ENCODE measurements at regions not wholly inside any gene's neighbourhood (a gene's known extent, or its start where the extent isn't known, plus 50 kb on each side); places are given as distances from the start of the nearest gene placed in this dataset.
"Not testable (repeated sequence)": the region's sequence is repeated elsewhere in the genome, so short reads cannot be mapped to it uniquely, and the experiment has no call there.

- no peak overlapping the region for H2AFZ ChIP-seq (ENCODE audit: low read length)
- H4K20me1 ChIP-seq (ENCODE audit: insufficient read depth, low read length) = no peaks in the 10 kb centered on the region
- H3K36me3 ChIP-seq (ENCODE audit: insufficient read depth, low read length) = no peaks in the 10 kb centered on the region
- no peaks in the 10 kb centered on the region for H3K9me2 ChIP-seq (ENCODE audit: insufficient read depth, low read length)
- no peak overlapping the region for H3K27ac ChIP-seq (ENCODE audit: low read depth, low read length, poor library complexity, severe bottlenecking)
- H3K9me3 ChIP-seq (ENCODE audit: low read length) = no peaks in the 10 kb centered on the region
- no peaks in the 10 kb centered on the region for H3K4me1 ChIP-seq (ENCODE audit: insufficient read depth, low read length, poor library complexity, severe bottlenecking)
- POLR2A ChIA-PET = no interaction called here
- intact Hi-C loops (cut with micrococcal nuclease; ENCODE audit: unreplicated experiment) = no loop called here
- H3K4me2 ChIP-seq (ENCODE audit: low read length) = no peak overlapping the region
- no TSS peak for BruUV-seq (replicated peaks)
- H3K79me2 ChIP-seq (ENCODE audit: insufficient read depth, low read depth, low read length) = no peaks in the 10 kb centered on the region
- DNase-seq (ENCODE audit: low spot score) = no peak
- TF ChIP-seq EZH2phosphoT487 (IDR thresholded peaks at IDR 0.05; ENCODE audit: borderline replicate concordance, low read depth, low read length) (no peak), CTCF (conservative IDR thresholded peaks at IDR 0.05; ENCODE audit: low read length) (no peak)
- CTCF ChIA-PET (ENCODE audit: unreplicated experiment) = no interaction called here
- no peak overlapping the region for H3K4me3 ChIP-seq (ENCODE audit: low read depth, low read length, poor library complexity, severe bottlenecking)
Observed at GRCh38 chr4:128424527-128425497, 137.2 kb upstream of the PGRMC2 start.

- H4K20me1 ChIP-seq (ENCODE audit: insufficient read depth, low read length); H3K4me3 ChIP-seq (ENCODE audit: low read depth, low read length, poor library complexity, severe bottlenecking); intact Hi-C loops (cut with micrococcal nuclease; ENCODE audit: unreplicated experiment); CTCF ChIA-PET (ENCODE audit: unreplicated experiment); H3K36me3 ChIP-seq (ENCODE audit: insufficient read depth, low read length); POLR2A ChIA-PET; H2AFZ ChIP-seq (ENCODE audit: low read length); H3K79me2 ChIP-seq (ENCODE audit: insufficient read depth, low read depth, low read length); H3K4me1 ChIP-seq (ENCODE audit: insufficient read depth, low read length, poor library complexity, severe bottlenecking); BruUV-seq (replicated peaks); DNase-seq (ENCODE audit: low spot score); H3K9me3 ChIP-seq (ENCODE audit: low read length); H3K9me2 ChIP-seq (ENCODE audit: insufficient read depth, low read length); H3K4me2 ChIP-seq (ENCODE audit: low read length); H3K27ac ChIP-seq (ENCODE audit: low read depth, low read length, poor library complexity, severe bottlenecking): not testable (repeated sequence)
Observed at GRCh38 chr4:128422296-128422695, 134.7 kb upstream of the PGRMC2 start.

GRCh38 chr4:128416921-128417320, 129.3 kb upstream of the PGRMC2 start:
- H3K4me3 ChIP-seq (ENCODE audit: low read depth, low read length, poor library complexity, severe bottlenecking) = no peak overlapping the region
- no peaks in the 10 kb centered on the region for H3K4me1 ChIP-seq (ENCODE audit: insufficient read depth, low read length, poor library complexity, severe bottlenecking)
- no peak overlapping the region for H3K27ac ChIP-seq (ENCODE audit: low read depth, low read length, poor library complexity, severe bottlenecking)
- DNase-seq (ENCODE audit: low spot score) = no peak
- no peak for TF ChIP-seq EZH2phosphoT487 (IDR thresholded peaks at IDR 0.05; ENCODE audit: borderline replicate concordance, low read depth, low read length)
- no peak for TF ChIP-seq CTCF (conservative IDR thresholded peaks at IDR 0.05; ENCODE audit: low read length)
- H2AFZ ChIP-seq (ENCODE audit: low read length) = no peak overlapping the region
- intact Hi-C loops (cut with micrococcal nuclease; ENCODE audit: unreplicated experiment) = no loop called here
- H3K9me2 ChIP-seq (ENCODE audit: insufficient read depth, low read length) = no peaks in the 10 kb centered on the region
- BruUV-seq (replicated peaks) = no TSS peak
- CTCF ChIA-PET (ENCODE audit: unreplicated experiment) = no interaction called here
- no peaks in the 10 kb centered on the region for H3K36me3 ChIP-seq (ENCODE audit: insufficient read depth, low read length)
- H4K20me1 ChIP-seq (ENCODE audit: insufficient read depth, low read length) = no peaks in the 10 kb centered on the region
- H3K9me3 ChIP-seq (ENCODE audit: low read length) = no peaks in the 10 kb centered on the region
- H3K4me2 ChIP-seq (ENCODE audit: low read length) = no peak overlapping the region
- POLR2A ChIA-PET = interaction anchor here (0.7 to 1.5 kb wide), 2 partner anchors 12 to 26 kb away, joined by 3 read pairs; no protein-coding TSS in a partner anchor
- H3K79me2 ChIP-seq (ENCODE audit: insufficient read depth, low read depth, low read length) = no peaks in the 10 kb centered on the region
